Tibial nerve (tissue), 4 donors: ENCODE measurements at regions not wholly inside any gene's neighbourhood (a gene's known extent, or its start where the extent isn't known, plus 50 kb on each side); places are given as distances from the start of the nearest gene placed in this dataset.

Source experiments
- DNase-seq, 2 donors: peaks; one replicate each; pipeline ENCODE4 v3.0.0-alpha.2; 2019; ENCODE audit warnings: low spot score in 2 of 2
- H3K27ac ChIP-seq, 4 donors: fragments of 200-600 bp; sonication (generic) in 3 of 4; one replicate each; pipeline ENCODE4 v1.5.1; 2017 to 2019; ENCODE audit warnings: mild to moderate bottlenecking in 1 of 4
- H3K27me3 ChIP-seq, 2 donors: fragments of 200-600 bp; sonication (generic) in 1 of 2; one replicate each; pipeline versions ENCODE4 v1.5.1 to v1.6.0; 2017 to 2019
- H3K36me3 ChIP-seq, 3 donors: fragments of 200-600 bp; sonication (generic); one replicate each; pipeline ENCODE4 v1.5.1; 2018 to 2019
- H3K4me1 ChIP-seq, 4 donors: fragments of 200-600 bp; sonication (generic) in 3 of 4; one replicate each; pipeline ENCODE4 v1.5.1; 2017 to 2019
- H3K4me3 ChIP-seq, 4 donors: fragments of 200-600 bp; sonication (generic) in 3 of 4; one replicate each; pipeline ENCODE4 v1.5.1; 2017 to 2019; ENCODE audit warnings: mild to moderate bottlenecking in 1 of 4, moderate library complexity in 1 of 4
- H3K9me3 ChIP-seq, 4 donors: fragments of 200-600 bp; sonication (generic) in 3 of 4; one replicate each; pipeline ENCODE4 v1.5.1; 2017 to 2019
- EP300 ChIP-seq, 2 donors: sonication (generic); formaldehyde crosslinking; IDR thresholded peaks; one replicate each; pipeline ENCODE4 v1.6.1; 2017; ENCODE audit warnings: antibody characterized with exemption in 2 of 2, mild to moderate bottlenecking in 1 of 2
- POLR2A ChIP-seq, 2 donors: fragments of 450-650 bp; IDR thresholded peaks; one replicate each; pipeline ENCODE4 v1.6.1; 2017; ENCODE audit warnings: antibody characterized with exemption in 2 of 2, mild to moderate bottlenecking in 2 of 2, moderate library complexity in 2 of 2
- WGBS, 2 donors: methylation state at CpG; one replicate each; pipeline ENCODE4 v1.1.5; 2018; 5-methylcytosine and 5-hydroxymethylcytosine counted together
- TF ChIP-seq, protein P1 (sequence below), 5 experiments: fragments of 200-600 bp in 3 of 5; fragments of 450-650 bp in 2 of 5; sonication (generic) in 3 of 5; IDR thresholded peaks; one replicate each; pipeline ENCODE4 v1.5.1; 2016 to 2019; ENCODE audit warnings: antibody characterized with exemption in 5 of 5, mild to moderate bottlenecking in 3 of 5, moderate library complexity in 2 of 5

DNA sequence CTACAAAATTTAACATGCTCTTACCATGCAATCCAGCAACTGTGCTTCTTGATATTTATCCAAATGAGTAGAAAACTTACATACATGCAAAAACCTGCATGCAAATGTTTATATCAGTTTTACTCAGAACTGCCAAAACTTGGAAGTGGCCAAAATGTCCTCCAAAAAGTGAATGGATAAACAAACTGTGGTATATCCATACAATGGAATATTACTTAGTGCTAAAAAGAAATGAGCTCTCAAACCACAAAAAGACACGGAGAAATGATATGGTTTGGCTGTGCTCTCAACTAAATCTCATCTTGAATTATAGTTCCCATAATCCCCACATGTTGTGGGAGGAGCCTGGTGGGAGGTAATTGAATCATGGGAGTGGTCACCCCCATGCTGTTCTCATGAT, 267.2 kb downstream of the ZEB2 start:
- TF ChIP-seq EP300 (IDR thresholded peaks at IDR 0.05) = no peak
- no peak for TF ChIP-seq POLR2A (IDR thresholded peaks at IDR 0.05)
- TF ChIP-seq, protein P1, sequence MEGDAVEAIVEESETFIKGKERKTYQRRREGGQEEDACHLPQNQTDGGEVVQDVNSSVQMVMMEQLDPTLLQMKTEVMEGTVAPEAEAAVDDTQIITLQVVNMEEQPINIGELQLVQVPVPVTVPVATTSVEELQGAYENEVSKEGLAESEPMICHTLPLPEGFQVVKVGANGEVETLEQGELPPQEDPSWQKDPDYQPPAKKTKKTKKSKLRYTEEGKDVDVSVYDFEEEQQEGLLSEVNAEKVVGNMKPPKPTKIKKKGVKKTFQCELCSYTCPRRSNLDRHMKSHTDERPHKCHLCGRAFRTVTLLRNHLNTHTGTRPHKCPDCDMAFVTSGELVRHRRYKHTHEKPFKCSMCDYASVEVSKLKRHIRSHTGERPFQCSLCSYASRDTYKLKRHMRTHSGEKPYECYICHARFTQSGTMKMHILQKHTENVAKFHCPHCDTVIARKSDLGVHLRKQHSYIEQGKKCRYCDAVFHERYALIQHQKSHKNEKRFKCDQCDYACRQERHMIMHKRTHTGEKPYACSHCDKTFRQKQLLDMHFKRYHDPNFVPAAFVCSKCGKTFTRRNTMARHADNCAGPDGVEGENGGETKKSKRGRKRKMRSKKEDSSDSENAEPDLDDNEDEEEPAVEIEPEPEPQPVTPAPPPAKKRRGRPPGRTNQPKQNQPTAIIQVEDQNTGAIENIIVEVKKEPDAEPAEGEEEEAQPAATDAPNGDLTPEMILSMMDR (IDR thresholded peaks at IDR 0.05) = no peak
- H3K4me1 ChIP-seq = peaks cover 0 to 8% (median 4%) of the 10 kb centered on the region in 4 donors
- no peak for DNase-seq
- peaks cover 0 to 29% (median 0%) of the 10 kb centered on the region in 3 donors for H3K36me3 ChIP-seq
- no peak overlapping the region for H3K27ac ChIP-seq
- H3K9me3 ChIP-seq = peaks cover 0 to 36% (median 9%) of the 10 kb centered on the region in 4 donors
- H3K27me3 ChIP-seq = no peaks in the 10 kb centered on the region
- no peak overlapping the region for H3K4me3 ChIP-seq
- 96 to 100% methylated on average over 1 of the region's 1 CpG for WGBS, 2 donors

DNA sequence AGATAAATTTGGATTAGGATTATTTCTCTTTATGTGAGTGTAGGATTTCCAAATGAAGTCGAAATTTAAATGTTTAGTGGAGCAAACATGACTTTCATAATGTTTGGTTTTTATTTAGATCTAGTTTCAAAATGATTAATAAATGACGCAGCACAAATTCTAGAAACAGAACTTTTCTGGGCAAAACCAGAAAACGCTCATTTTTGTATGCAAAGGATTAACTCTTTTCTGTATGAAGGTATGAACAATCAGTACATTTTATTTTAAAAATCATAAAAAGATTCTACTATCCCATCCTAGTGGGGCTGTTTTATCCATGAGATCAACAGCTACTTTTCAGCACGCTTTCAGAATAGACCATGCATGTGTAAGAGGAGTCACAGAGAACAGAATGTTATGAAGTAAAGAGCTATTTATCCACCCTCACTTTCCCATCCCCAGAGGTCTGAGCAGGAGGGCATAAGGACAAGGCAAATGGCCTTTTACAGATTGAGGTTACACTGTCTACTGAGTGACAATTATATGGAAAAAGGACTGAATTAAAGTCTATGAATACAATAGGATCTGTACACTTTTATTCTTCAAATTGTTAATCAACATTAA, 270.8 kb downstream of the ZEB2 start:
- no peak for DNase-seq
- H3K27ac ChIP-seq = peak overlapping the region in 2 of 4 donors; percentile 47 to 52
- H3K4me3 ChIP-seq = no peak overlapping the region
- peaks cover 0 to 25% (median 8%) of the 10 kb centered on the region in 4 donors for H3K9me3 ChIP-seq
- 45 to 54% methylated on average over 4 of the region's 4 CpGs for whole genome bisulfite sequencing, 2 donors
- TF ChIP-seq EP300 (IDR thresholded peaks at IDR 0.05) (peak in 1 of 2 donors; percentile 11), POLR2A (IDR thresholded peaks at IDR 0.05) (no peak)
- TF ChIP-seq, protein P1 (IDR thresholded peaks at IDR 0.05) = no peak
- peaks cover 0 to 16% (median 0%) of the 10 kb centered on the region in 3 donors for H3K36me3 ChIP-seq
- H3K27me3 ChIP-seq = no peaks in the 10 kb centered on the region
- H3K4me1 ChIP-seq = peaks cover 0 to 5% (median 0%) of the 10 kb centered on the region in 4 donors

DNA sequence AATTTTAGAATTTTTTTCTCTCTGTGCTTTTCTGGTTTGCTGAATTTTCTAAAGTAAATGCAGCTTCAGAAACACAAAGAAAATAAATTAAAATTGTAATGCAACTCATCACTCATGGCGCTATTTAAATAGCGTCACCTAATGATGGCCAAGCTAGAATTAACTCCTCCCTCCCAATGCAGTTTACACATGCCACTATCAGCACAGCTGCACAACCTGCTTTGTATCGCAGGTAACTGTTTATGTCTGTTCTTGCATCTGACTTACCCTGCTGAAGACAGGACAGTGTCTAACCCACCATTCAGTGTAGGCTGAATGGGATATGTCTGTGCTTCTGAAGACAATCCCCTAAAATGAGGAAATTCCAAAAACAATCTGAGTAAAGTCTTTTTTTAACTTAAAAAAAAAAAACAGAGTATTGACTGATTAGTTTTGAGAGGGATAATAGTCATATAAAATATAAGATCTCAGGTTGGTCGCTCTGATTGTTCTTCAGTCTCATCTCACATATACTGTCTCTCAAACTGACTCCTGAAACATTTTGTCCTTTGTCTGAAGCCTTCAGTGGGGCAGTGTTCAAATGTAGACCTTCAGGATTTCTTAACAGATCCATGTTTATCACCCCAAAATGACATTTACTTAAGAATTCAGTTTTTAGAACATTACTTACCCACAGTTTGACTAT, 271.4 kb downstream of the ZEB2 start:
- no peak overlapping the region for H3K4me3 ChIP-seq
- TF ChIP-seq, protein P1 (IDR thresholded peaks at IDR 0.05) = no peak
- no peak for TF ChIP-seq EP300 (IDR thresholded peaks at IDR 0.05)
- no peak for TF ChIP-seq POLR2A (IDR thresholded peaks at IDR 0.05)
- H3K9me3 ChIP-seq = peaks cover 0 to 19% (median 6%) of the 10 kb centered on the region in 4 donors
- peaks cover 0 to 9% (median 0%) of the 10 kb centered on the region in 3 donors for H3K36me3 ChIP-seq
- peaks cover 0 to 5% (median 0%) of the 10 kb centered on the region in 4 donors for H3K4me1 ChIP-seq
- DNase-seq = no peak
- no peaks in the 10 kb centered on the region for H3K27me3 ChIP-seq
- peak overlapping the region in 2 of 4 donors; percentile 47 to 52 for H3K27ac ChIP-seq
- 92 to 97% methylated on average over 4 of the region's 4 CpGs for WGBS, 2 donors

DNA sequence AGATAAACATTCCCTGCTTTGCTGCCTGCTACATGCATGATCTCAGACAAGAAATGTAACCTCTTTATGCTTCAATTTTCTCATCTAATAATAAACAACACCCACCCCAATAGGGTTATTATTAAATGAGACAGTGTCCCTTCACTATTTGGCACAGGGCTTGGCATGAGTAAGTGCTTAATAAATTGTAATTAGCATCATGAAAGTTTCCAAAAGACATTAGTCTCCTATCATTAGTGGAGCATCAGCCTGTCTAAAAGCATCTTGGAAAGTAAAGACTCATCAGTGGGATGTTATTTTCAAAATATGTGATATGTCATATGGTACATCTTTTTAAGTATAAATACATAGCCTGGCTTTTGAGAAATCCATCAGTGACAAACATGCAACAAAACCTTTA, 275.0 kb downstream of the ZEB2 start:
- Histone ChIP-seq H3K36me3 (no peaks in the 10 kb centered on the region), H3K27me3 (no peaks in the 10 kb centered on the region), H3K9me3 (no peaks in the 10 kb centered on the region), H3K4me1 (peaks cover 0 to 16% (median 9%) of the 10 kb centered on the region in 4 donors), H3K27ac (no peak overlapping the region), H3K4me3 (no peak overlapping the region)
- TF ChIP-seq POLR2A (IDR thresholded peaks at IDR 0.05) (no peak), EP300 (IDR thresholded peaks at IDR 0.05) (no peak)
- TF ChIP-seq, protein P1 (IDR thresholded peaks at IDR 0.05) = no peak
- DNase-seq = no peak

DNA sequence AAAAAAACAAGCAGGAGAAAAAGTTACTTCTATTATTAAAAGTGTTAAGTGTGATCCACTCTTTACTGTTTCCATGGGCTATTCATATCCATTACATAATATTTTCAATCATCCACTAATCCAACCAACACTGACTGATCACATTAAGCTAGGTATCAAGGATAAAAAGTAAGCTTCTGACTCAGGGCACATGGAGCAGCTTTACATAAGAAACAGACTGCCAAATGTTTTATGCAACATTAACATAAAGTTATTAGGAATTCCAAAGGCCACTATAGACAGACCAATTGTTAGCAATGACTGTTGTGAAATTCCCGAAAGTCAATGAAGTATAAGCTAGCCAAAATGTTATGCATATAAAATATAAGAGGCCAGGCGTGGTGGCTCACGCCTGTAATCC, 277.6 kb downstream of the ZEB2 start:
- no peak for DNase-seq
- TF ChIP-seq, protein P1 (IDR thresholded peaks at IDR 0.05) = no peak
- TF ChIP-seq EP300 (IDR thresholded peaks at IDR 0.05) (no peak), POLR2A (IDR thresholded peaks at IDR 0.05) (no peak)
- Histone ChIP-seq H3K36me3 (no peaks in the 10 kb centered on the region), H3K9me3 (no peaks in the 10 kb centered on the region), H3K4me1 (peaks cover 0 to 28% (median 7%) of the 10 kb centered on the region in 4 donors), H3K27ac (no peak overlapping the region), H3K27me3 (no peaks in the 10 kb centered on the region), H3K4me3 (no peak overlapping the region)
- whole genome bisulfite sequencing, 2 donors = 89 to 93% methylated on average over 3 of the region's 3 CpGs
